Spleen (tissue), 11 donors: ENCODE measurements at regions not wholly inside any gene's neighbourhood (a gene's known extent, or its start where the extent isn't known, plus 50 kb on each side); places are given as distances from the start of the nearest gene placed in this dataset.

Experiments used
- DNase-seq: peaks from one replicate; pipeline ENCODE4 v3.0.0-alpha.2; 2020
- H3K27ac ChIP-seq, 8 donors: fragments of 200-600 bp; sonication (generic) in 7 of 8; 1 replicate in 4 of 8; 2 replicates in 4 of 8; pipeline versions ENCODE4 v1.5.0 to v1.8.0; 2016 to 2021; ENCODE audit warnings: inconsistent platforms in 4 of 8, mild to moderate bottlenecking in 4 of 8, moderate library complexity in 1 of 8
- H3K27me3 ChIP-seq, 7 donors: fragments of 200-600 bp; sonication (generic) in 6 of 7; replicated peaks in 1 of 7; 1 replicate in 4 of 7; 2 replicates in 3 of 7; pipeline versions ENCODE4 v1.5.0 to v1.8.0; 2016 to 2021; ENCODE audit warnings: inconsistent platforms in 3 of 7, mild to moderate bottlenecking in 1 of 7
- H3K36me3 ChIP-seq, 6 donors: fragments of 200-600 bp; sonication (generic) in 5 of 6; 1 replicate in 4 of 6; 2 replicates in 2 of 6; pipeline versions ENCODE4 v1.5.0 to v1.8.0; 2016 to 2021; ENCODE audit warnings: inconsistent platforms in 2 of 6
- H3K4me1 ChIP-seq, 6 donors: fragments of 200-600 bp; sonication (generic) in 5 of 6; 1 replicate in 3 of 6; 2 replicates in 3 of 6; pipeline versions ENCODE4 v1.5.0 to v1.8.0; 2016 to 2021; ENCODE audit warnings: inconsistent platforms in 3 of 6
- H3K4me3 ChIP-seq, 8 donors: fragments of 200-600 bp; sonication (generic) in 7 of 8; 1 replicate in 4 of 8; 2 replicates in 4 of 8; pipeline versions ENCODE4 v1.5.0 to v1.8.0; 2016 to 2021; ENCODE audit warnings: inconsistent platforms in 4 of 8, mild to moderate bottlenecking in 4 of 8, moderate library complexity in 2 of 8
- H3K9me3 ChIP-seq, 8 donors: fragments of 200-600 bp; sonication (generic) in 7 of 8; 1 replicate in 4 of 8; 2 replicates in 4 of 8; pipeline versions ENCODE4 v1.5.0 to v1.8.0; 2016 to 2021; ENCODE audit warnings: inconsistent platforms in 4 of 8
- POLR2A ChIP-seq, 3 donors: fragments of 450-650 bp; IDR thresholded peaks; one replicate each; pipeline ENCODE4 v1.5.1; 2017; ENCODE audit warnings: antibody characterized with exemption in 3 of 3, mild to moderate bottlenecking in 1 of 3
- POLR2AphosphoS5 ChIP-seq, 3 donors: sonication (generic); formaldehyde crosslinking; IDR thresholded peaks; one replicate each; pipeline ENCODE4 v1.5.1; 2017; ENCODE audit warnings: antibody characterized with exemption in 3 of 3
- WGBS, 5 donors: extraction: QIAGEN DNeasy Blood & Tissue Kit in 3 of 5; methylation state at CpG; one replicate each; pipeline versions ENCODE4 v1.1.5 to v1.1.7; 2013 to 2018; 5-methylcytosine and 5-hydroxymethylcytosine counted together
- intact Hi-C: fragments of 100-400 bp; cut with DNase I; formaldehyde crosslinking; loops from one replicate; pipeline ENCODE4 v1.15.0; 2023; ENCODE audit warnings: low total_unique reads
- TF ChIP-seq, protein P1 (sequence below), 11 experiments: fragments of 200-600 bp in 7 of 11; fragments of 450-650 bp in 4 of 11; sonication (generic) in 4 of 11; IDR thresholded peaks in 8 of 11; conservative IDR thresholded peaks in 3 of 11; 1 replicate in 7 of 11; 2 replicates in 4 of 11; pipeline versions ENCODE4 v1.4.0 to v1.8.0; 2016 to 2021; ENCODE audit warnings: antibody characterized with exemption in 11 of 11, inconsistent platforms in 4 of 11, mild to moderate bottlenecking in 1 of 11
- donor health status: healthy with polysubstance abuse.
- donor health status: DM: no; HTN: no; CAD: no; lungs with moderate emphysema.
- donor health status: DM: no; HTN: no; CAD: no.
- donor health status: Bipolar disorder and iron deficiency.
- donor health status: healthy.
- donor health status: DM: no; HTN: no; CAD: no.
- donor health status: DM: yes; HTN: yes; CAD: no.

DNA sequence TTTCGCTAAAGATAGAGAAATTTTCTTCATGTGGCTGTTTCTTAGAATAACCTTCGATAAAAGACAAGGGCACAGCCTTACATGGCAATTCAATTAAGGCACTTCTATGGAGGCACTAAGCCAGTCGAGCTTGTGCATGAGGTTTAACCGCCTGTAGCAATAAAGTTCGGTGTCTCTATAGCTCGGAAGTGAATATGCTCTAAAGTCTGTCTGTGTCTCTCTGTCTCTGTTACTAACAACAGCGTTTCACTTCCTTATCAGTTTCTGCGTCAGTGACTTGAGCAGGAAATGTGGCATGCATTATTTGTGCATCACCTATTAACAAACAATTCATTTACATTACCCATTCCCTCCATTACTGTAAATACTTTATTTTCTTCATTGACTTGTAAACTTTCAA is 365.1 kb upstream of the NETO1 start:
- TF ChIP-seq POLR2A (IDR thresholded peaks at IDR 0.05) (no peak), POLR2AphosphoS5 (IDR thresholded peaks at IDR 0.05) (no peak)
- TF ChIP-seq, protein P1, sequence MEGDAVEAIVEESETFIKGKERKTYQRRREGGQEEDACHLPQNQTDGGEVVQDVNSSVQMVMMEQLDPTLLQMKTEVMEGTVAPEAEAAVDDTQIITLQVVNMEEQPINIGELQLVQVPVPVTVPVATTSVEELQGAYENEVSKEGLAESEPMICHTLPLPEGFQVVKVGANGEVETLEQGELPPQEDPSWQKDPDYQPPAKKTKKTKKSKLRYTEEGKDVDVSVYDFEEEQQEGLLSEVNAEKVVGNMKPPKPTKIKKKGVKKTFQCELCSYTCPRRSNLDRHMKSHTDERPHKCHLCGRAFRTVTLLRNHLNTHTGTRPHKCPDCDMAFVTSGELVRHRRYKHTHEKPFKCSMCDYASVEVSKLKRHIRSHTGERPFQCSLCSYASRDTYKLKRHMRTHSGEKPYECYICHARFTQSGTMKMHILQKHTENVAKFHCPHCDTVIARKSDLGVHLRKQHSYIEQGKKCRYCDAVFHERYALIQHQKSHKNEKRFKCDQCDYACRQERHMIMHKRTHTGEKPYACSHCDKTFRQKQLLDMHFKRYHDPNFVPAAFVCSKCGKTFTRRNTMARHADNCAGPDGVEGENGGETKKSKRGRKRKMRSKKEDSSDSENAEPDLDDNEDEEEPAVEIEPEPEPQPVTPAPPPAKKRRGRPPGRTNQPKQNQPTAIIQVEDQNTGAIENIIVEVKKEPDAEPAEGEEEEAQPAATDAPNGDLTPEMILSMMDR (IDR thresholded peaks at IDR 0.05 in 8 of 11, conservative IDR thresholded peaks at IDR 0.05 in 3 of 11) = no peak
- no peaks in the 10 kb centered on the region for H3K9me3 ChIP-seq
- intact Hi-C loops = no loop called here
- H3K36me3 ChIP-seq = no peaks in the 10 kb centered on the region
- H3K4me1 ChIP-seq = no peaks in the 10 kb centered on the region
- no peak overlapping the region for H3K27ac ChIP-seq
- H3K27me3 ChIP-seq = no peaks in the 10 kb centered on the region
- 64 to 72% (median 70%) methylated on average over 8 of the region's 8 CpGs for WGBS, 5 donors
- no peak for DNase-seq
- H3K4me3 ChIP-seq = no peak overlapping the region

DNA sequence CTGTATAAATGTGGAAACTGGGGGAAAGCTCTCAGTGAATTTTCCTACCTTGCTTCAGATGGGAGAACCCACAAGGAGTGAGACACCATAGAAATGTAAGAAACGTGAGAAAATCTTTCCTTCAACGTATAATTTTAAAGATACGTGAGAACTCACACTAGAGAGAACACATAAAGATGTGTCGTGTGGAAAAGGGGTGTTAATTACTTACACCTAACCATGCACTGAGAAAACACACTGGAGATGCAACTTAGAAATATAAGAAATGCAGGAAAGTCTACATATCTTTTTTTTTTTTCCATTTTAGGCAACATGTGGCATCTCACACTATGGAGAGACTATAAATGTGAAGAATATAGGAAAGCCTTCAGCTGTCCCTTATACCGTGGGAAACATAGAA is 352.9 kb upstream of the NETO1 start:
- no peak for DNase-seq
- intact Hi-C loops = no loop called here
- no peaks in the 10 kb centered on the region for H3K4me1 ChIP-seq

DNA sequence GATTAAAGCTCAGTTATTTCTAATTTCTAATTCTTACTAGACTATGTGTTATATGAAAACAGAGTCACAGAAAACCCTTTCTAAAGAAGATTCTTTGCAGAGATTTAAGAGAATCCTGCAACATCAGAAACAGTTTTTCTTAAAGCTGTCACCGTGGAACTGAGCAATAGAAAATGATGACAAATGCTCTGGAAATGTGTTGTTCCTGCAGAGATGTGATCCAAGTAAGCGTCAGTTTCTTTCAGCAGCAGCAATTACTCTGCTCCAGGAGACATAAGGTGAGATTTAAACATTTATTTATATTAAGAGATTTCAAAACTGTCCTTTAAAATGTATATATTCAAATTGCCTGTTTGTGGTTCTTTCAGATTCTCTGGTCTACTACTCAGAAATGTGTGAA is 350.5 kb upstream of the NETO1 start:
- Histone ChIP-seq H3K9me3 (peaks cover 0 to 53% (median 44%) of the 10 kb centered on the region in 8 donors), H3K4me3 (no peak overlapping the region), H3K27me3 (no peaks in the 10 kb centered on the region), H3K27ac (no peak overlapping the region), H3K4me1 (no peaks in the 10 kb centered on the region), H3K36me3 (no peaks in the 10 kb centered on the region)
- no peak for DNase-seq
- intact Hi-C loops = no loop called here
- no peak for TF ChIP-seq POLR2AphosphoS5 (IDR thresholded peaks at IDR 0.05)
- no peak for TF ChIP-seq POLR2A (IDR thresholded peaks at IDR 0.05)
- TF ChIP-seq, protein P1 (IDR thresholded peaks at IDR 0.05 in 8 of 11, conservative IDR thresholded peaks at IDR 0.05 in 3 of 11) = no peak
- 63 to 84% (median 77%) methylated on average over 2 of the region's 2 CpGs for WGBS, 5 donors

More for the DNA sequence above, 352.9 kb upstream of the NETO1 start:
- H3K4me3 ChIP-seq = no peak overlapping the region
- H3K9me3 ChIP-seq = peaks cover 0 to 56% (median 44%) of the 10 kb centered on the region in 8 donors
- no peaks in the 10 kb centered on the region for H3K36me3 ChIP-seq
- H3K27me3 ChIP-seq = no peaks in the 10 kb centered on the region
- 82 to 90% (median 85%) methylated on average over 5 of the region's 5 CpGs for WGBS, 5 donors
- TF ChIP-seq POLR2AphosphoS5 (IDR thresholded peaks at IDR 0.05) = no peak
- TF ChIP-seq, protein P1 (IDR thresholded peaks at IDR 0.05 in 8 of 11, conservative IDR thresholded peaks at IDR 0.05 in 3 of 11) = no peak
- TF ChIP-seq POLR2A (IDR thresholded peaks at IDR 0.05) = no peak
- no peak overlapping the region for H3K27ac ChIP-seq

DNA sequence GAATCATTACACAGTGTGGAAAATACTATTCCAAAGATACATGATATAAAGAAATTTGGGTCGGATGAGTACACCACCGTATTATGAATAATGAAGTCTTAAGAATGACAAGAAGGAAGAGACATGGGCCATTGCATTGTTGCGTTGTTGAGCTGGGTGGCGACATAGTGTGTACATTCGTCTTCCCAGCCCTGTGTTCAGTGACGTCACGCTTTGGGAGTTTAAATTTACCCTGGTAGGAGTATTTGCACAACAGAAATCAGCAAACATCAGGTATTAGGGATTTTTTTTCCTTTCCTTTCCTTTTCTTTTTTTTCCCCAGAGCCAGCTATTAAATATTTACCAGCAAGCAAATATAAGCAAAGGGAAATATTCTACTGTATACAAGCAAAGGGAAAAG is 347.2 kb upstream of the NETO1 start:
- no peak overlapping the region for H3K4me3 ChIP-seq
- 86 to 96% (median 87%) methylated on average over 7 of the region's 7 CpGs for WGBS, 5 donors
- no peak for DNase-seq

More for the DNA sequence above, 347.2 kb upstream of the NETO1 start:
- intact Hi-C loops = no loop called here
- no peak for TF ChIP-seq POLR2A (IDR thresholded peaks at IDR 0.05)
- no peak for TF ChIP-seq POLR2AphosphoS5 (IDR thresholded peaks at IDR 0.05)
- TF ChIP-seq, protein P1 (IDR thresholded peaks at IDR 0.05 in 8 of 11, conservative IDR thresholded peaks at IDR 0.05 in 3 of 11) = no peak
- H3K27me3 ChIP-seq = no peaks in the 10 kb centered on the region
- H3K36me3 ChIP-seq = no peaks in the 10 kb centered on the region
- H3K4me1 ChIP-seq = no peaks in the 10 kb centered on the region
- no peak overlapping the region for H3K27ac ChIP-seq
- H3K9me3 ChIP-seq = peaks cover 0 to 23% (median 18%) of the 10 kb centered on the region in 8 donors
